AML-193 (cell line): ENCODE measurements at regions not wholly inside any gene's neighbourhood (a gene's known extent, or its start where the extent isn't known, plus 50 kb on each side); places are given as distances from the start of the nearest gene placed in this dataset.
"Not testable (repeated sequence)": the region's sequence is repeated elsewhere in the genome, so short reads cannot be mapped to it uniquely, and the experiment has no call there.

ENCODE experiments used
- DNase-seq, 2 experiments: peaks; one replicate each; lab custom pipeline; 2025; lab: John Stamatoyannopoulos, UW

GRCh38 chr6:19612672-19613466, 224.3 kb upstream of the ID4 start:
- DNase-seq, result not testable (repeated sequence)

- DNase-seq, result no peak
These were observed 223.5 kb upstream of the ID4 start for GRCh38 chr6:19613678-19614077.

- DNase-seq, result no peak
These were observed 221.1 kb upstream of the ID4 start for GRCh38 chr6:19616022-19616421.

GRCh38 chr6:19632230-19632629, 204.9 kb upstream of the ID4 start:
- no peak for DNase-seq

GRCh38 chr6:19632786-19633185, 204.4 kb upstream of the ID4 start:
- no peak for DNase-seq

GRCh38 chr6:19635728-19636127, 201.4 kb upstream of the ID4 start:
- DNase-seq, result no peak

GRCh38 chr6:19637010-19637409, 200.2 kb upstream of the ID4 start:
- DNase-seq, result no peak

- DNase-seq, result no peak
These were observed 198.2 kb upstream of the ID4 start for GRCh38 chr6:19638931-19639330.

- DNase-seq, result no peak
These were observed 193.9 kb upstream of the ID4 start for GRCh38 chr6:19643287-19643686.

- DNase-seq, result no peak
These were observed 193.5 kb upstream of the ID4 start for GRCh38 chr6:19643713-19644112.

- DNase-seq, result no peak
These were observed 181.4 kb upstream of the ID4 start for GRCh38 chr6:19655744-19656143.

GRCh38 chr6:19660123-19660910, 176.9 kb upstream of the ID4 start:
- no peak for DNase-seq

- DNase-seq, result no peak
These were observed 174.3 kb upstream of the ID4 start for GRCh38 chr6:19662911-19663310.

- DNase-seq, result no peak
These were observed 173.7 kb upstream of the ID4 start for GRCh38 chr6:19663479-19663878.

- DNase-seq, result no peak
These were observed 173.1 kb upstream of the ID4 start for GRCh38 chr6:19664050-19664449.

- no peak for DNase-seq
These were observed 172.1 kb upstream of the ID4 start for GRCh38 chr6:19664878-19665612.

- no peak for DNase-seq
These were observed 171.6 kb upstream of the ID4 start for GRCh38 chr6:19665613-19665909.

- no peak for DNase-seq
These were observed 168.5 kb upstream of the ID4 start for GRCh38 chr6:19668710-19669109.

- DNase-seq, result no peak
These were observed 168.0 kb upstream of the ID4 start for GRCh38 chr6:19669206-19669605.

- DNase-seq, result no peak
These were observed 154.3 kb upstream of the ID4 start for GRCh38 chr6:19682859-19683258.

GRCh38 chr6:19690325-19691075, 146.7 kb upstream of the ID4 start:
- DNase-seq, result no peak

- DNase-seq, result no peak
These were observed 145.6 kb upstream of the ID4 start for GRCh38 chr6:19691465-19692167.
